ENCODE measurements at regions not wholly inside any gene's neighbourhood (a gene's known extent, or its start where the extent isn't known, plus 50 kb on each side); places are given as distances from the start of the nearest gene placed in this dataset.
"Not testable (repeated sequence)": the region's sequence is repeated elsewhere in the genome, so short reads cannot be mapped to it uniquely, and the experiment has no call there.

GRCh38 chr4:91840359-91840758, 463.4 kb upstream of the GRID2 start:
- no peak for DNase-seq

GRCh38 chr4:91846233-91846632, 457.5 kb upstream of the GRID2 start:
- DNase-seq, result no peak

GRCh38 chr4:91851456-91851855, 452.3 kb upstream of the GRID2 start:
- DNase-seq, result no peak

GRCh38 chr4:91887926-91888325, 415.8 kb upstream of the GRID2 start:
- no peak for DNase-seq

GRCh38 chr4:91891217-91891616, 412.5 kb upstream of the GRID2 start:
- DNase-seq, result not testable (repeated sequence)

- DNase-seq, result no peak
Measured at GRCh38 chr4:91894006-91894405, 409.8 kb upstream of the GRID2 start.

GRCh38 chr4:91904556-91904955, 399.2 kb upstream of the GRID2 start:
- no peak for DNase-seq

- DNase-seq, result no peak
Measured at GRCh38 chr4:91909963-91910362, 393.8 kb upstream of the GRID2 start.

GRCh38 chr4:91914176-91914804, 389.5 kb upstream of the GRID2 start:
- DNase-seq, result no peak

GRCh38 chr4:91916219-91916618, 387.5 kb upstream of the GRID2 start:
- no peak for DNase-seq

GRCh38 chr4:91924625-91925024, 379.1 kb upstream of the GRID2 start:
- DNase-seq, result no peak

- DNase-seq, result no peak
Measured at GRCh38 chr4:91935217-91935616, 368.5 kb upstream of the GRID2 start.

- DNase-seq, result no peak
Measured at GRCh38 chr4:91936311-91936710, 367.5 kb upstream of the GRID2 start.

GRCh38 chr4:91957963-91958362, 345.8 kb upstream of the GRID2 start:
- DNase-seq, result no peak

GRCh38 chr4:91958596-91958995, 345.2 kb upstream of the GRID2 start:
- DNase-seq, result peak in 1 of 2 experiments; percentile 3

GRCh38 chr4:91961504-91961903, 342.3 kb upstream of the GRID2 start:
- no peak for DNase-seq

GRCh38 chr4:91963486-91963885, 340.3 kb upstream of the GRID2 start:
- DNase-seq, result no peak

GRCh38 chr4:91965166-91965565, 338.6 kb upstream of the GRID2 start:
- no peak for DNase-seq

GRCh38 chr4:91973479-91974153, 330.1 kb upstream of the GRID2 start:
- DNase-seq, result no peak

- no peak for DNase-seq
Measured at GRCh38 chr4:91984466-91984865, 319.3 kb upstream of the GRID2 start.

- no peak for DNase-seq
Measured at GRCh38 chr4:91989914-91990313, 313.9 kb upstream of the GRID2 start.

GRCh38 chr4:91990726-91991125, 313.0 kb upstream of the GRID2 start:
- no peak for DNase-seq

GRCh38 chr4:91997045-91997444, 306.7 kb upstream of the GRID2 start:
- DNase-seq, result no peak

GRCh38 chr4:92012899-92013867, 290.6 kb upstream of the GRID2 start:
- DNase-seq, result no peak

Data from NCI-H187 (cell line).